B cell (primary cell): ENCODE measurements at regions not wholly inside any gene's neighbourhood (a gene's known extent, or its start where the extent isn't known, plus 50 kb on each side); places are given as distances from the start of the nearest gene placed in this dataset.
"Not testable (repeated sequence)": the region's sequence is repeated elsewhere in the genome, so short reads cannot be mapped to it uniquely, and the experiment has no call there.

Source experiments
- ATAC-seq: fragments of 200-7000 bp; cut with Tn5 transposase; one replicate; pipeline ENCODE4 v1.10.0; 2021; ENCODE audit warnings: low read depth, mild to moderate bottlenecking, moderate number of reproducible peaks, moderate library complexity
- CTCF ChIA-PET: fragments of 350-600 bp; sonication (Branson Sonifier 250); formaldehyde crosslinking; loops from one replicate; lab custom pipeline; 2021; ENCODE audit warnings: antibody characterized with exemption, inconsistent platforms; lab: Charles Lee
- POLR2A ChIA-PET: fragments of 350-600 bp; sonication (Branson Sonifier 250); formaldehyde crosslinking; loops from one replicate; lab custom pipeline; 2021; ENCODE audit warnings: antibody characterized with exemption; lab: Charles Lee
- DNase-seq: peaks from one replicate; pipeline ENCODE4 v3.0.0; 2013
- H2AFZ ChIP-seq: 2 replicates; pipeline ENCODE4 v1.6.1; 2012; ENCODE audit warnings: mild to moderate bottlenecking, low read depth, low read length; ENCODE audit not compliant: insufficient read depth, poor library complexity, severe bottlenecking
- H3K27ac ChIP-seq, 2 donors: 1 replicate in 1 of 2; 2 replicates in 1 of 2; pipeline ENCODE4 v1.5.1; 2012 to 2013; ENCODE audit warnings: low read length in 2 of 2, mild to moderate bottlenecking in 2 of 2, moderate library complexity in 1 of 2
- H3K27me3 ChIP-seq, 4 experiments: fragments of 200-600 bp in 1 of 4; sonication (generic) in 1 of 4; replicated peaks in 1 of 4; 1 replicate in 2 of 4; 2 replicates in 2 of 4; pipeline versions ENCODE4 v1.6.1 to v1.7.0; 2013 to 2016; ENCODE audit warnings: low read length in 3 of 4, mild to moderate bottlenecking in 2 of 4, mixed read lengths in 1 of 4, moderate library complexity in 1 of 4; ENCODE audit not compliant: insufficient read depth in 4 of 4, control insufficient read depth in 3 of 4; ENCODE audit errors: control extremely low read depth in 1 of 4
- H3K36me3 ChIP-seq, 2 experiments: replicated peaks in 1 of 2; 1 replicate in 1 of 2; 2 replicates in 1 of 2; pipeline versions ENCODE4 v1.6.1 to v1.7.1; 2013; ENCODE audit warnings: low read length in 1 of 2; ENCODE audit not compliant: insufficient read depth in 2 of 2, control insufficient read depth in 1 of 2; ENCODE audit errors: control extremely low read depth in 1 of 2, extremely low read depth in 1 of 2
- H3K4me1 ChIP-seq, 2 donors: fragments of 200-600 bp in 1 of 2; sonication (generic) in 1 of 2; 1 replicate in 1 of 2; 2 replicates in 1 of 2; pipeline versions ENCODE4 v1.5.1 to v1.6.1; 2013 to 2017; ENCODE audit warnings: low read length in 2 of 2; ENCODE audit not compliant: control insufficient read depth in 2 of 2, insufficient read depth in 2 of 2
- H3K4me2 ChIP-seq: replicated peaks from 2 replicates; pipeline ENCODE3; 2012; ENCODE audit warnings: mild to moderate bottlenecking, low read depth, low read length; ENCODE audit not compliant: poor library complexity, severe bottlenecking
- H3K4me3 ChIP-seq, 5 experiments: fragments of 200-600 bp in 1 of 5; sonication (generic) in 1 of 5; 1 replicate in 3 of 5; 2 replicates in 2 of 5; pipeline versions ENCODE4 v1.5.1 to v1.7.0; 2011 to 2016; ENCODE audit warnings: low read length in 4 of 5, mild to moderate bottlenecking in 4 of 5, low read depth in 2 of 5, control low read depth in 1 of 5, moderate library complexity in 1 of 5; ENCODE audit not compliant: insufficient read depth in 1 of 5; ENCODE audit errors: control extremely low read depth in 1 of 5, extremely low read depth in 1 of 5
- H3K79me2 ChIP-seq: fragments of 200-600 bp; sonication (generic); one replicate; pipeline ENCODE4 v1.6.0; 2016; ENCODE audit warnings: low read length; ENCODE audit not compliant: control insufficient read depth, insufficient read depth
- H3K9ac ChIP-seq: fragments of 200-600 bp; sonication (generic); 2 replicates; pipeline ENCODE4 v1.6.1; 2017; ENCODE audit warnings: mild to moderate bottlenecking, low read length, moderate library complexity
- H3K9me3 ChIP-seq, 3 donors: one replicate each; pipeline versions ENCODE4 v1.6.1 to v1.7.1; 2013; ENCODE audit warnings: low read length in 2 of 3; ENCODE audit not compliant: control insufficient read depth in 2 of 3, insufficient read depth in 1 of 3; ENCODE audit errors: control extremely low read depth in 1 of 3
- H4K20me1 ChIP-seq: 2 replicates; pipeline ENCODE4 v1.6.0; 2012; ENCODE audit warnings: mild to moderate bottlenecking, low read length; ENCODE audit not compliant: insufficient read depth, control insufficient read depth, poor library complexity, severe bottlenecking
- H3K27ac Mint-ChIP-seq: one replicate; pipeline ENCODE4 v1.8.0; 2021; ENCODE audit warnings: mixed read lengths
- H3K27me3 Mint-ChIP-seq: one replicate; pipeline ENCODE4 v1.8.0; 2021; ENCODE audit warnings: mixed read lengths
- H3K4me1 Mint-ChIP-seq: one replicate; pipeline ENCODE4 v1.8.0; 2021; ENCODE audit warnings: mixed read lengths
- H3K4me3 Mint-ChIP-seq: one replicate; pipeline ENCODE4 v1.8.0; 2021; ENCODE audit warnings: mixed read lengths
- H3K9me3 Mint-ChIP-seq: one replicate; pipeline ENCODE4 v1.8.0; 2022; ENCODE audit warnings: mixed read lengths; ENCODE audit not compliant: insufficient read depth
- EZH2 ChIP-seq: IDR thresholded peaks from 2 replicates; pipeline ENCODE4 v1.6.1; 2012; ENCODE audit warnings: borderline replicate concordance, low read depth, mild to moderate bottlenecking, moderate library complexity, low read length; ENCODE audit not compliant: insufficient read depth, poor library complexity, severe bottlenecking
- WGBS: methylation state at CpG from one replicate; pipeline ENCODE4 v1.1.5; 2013; ENCODE audit warnings: missing lambda C conversion rate; ENCODE audit not compliant: insufficient coverage; 5-methylcytosine and 5-hydroxymethylcytosine counted together
- intact Hi-C: fragments of 100-400 bp; cut with micrococcal nuclease; formaldehyde crosslinking; loops from one replicate; pipeline ENCODE4 v1.10.0; 2022
- TF ChIP-seq, protein P1 (sequence below): fragments of 200-600 bp; IDR thresholded peaks from one replicate; pipeline ENCODE4 v1.8.0; 2022; ENCODE audit warnings: antibody characterized with exemption, mild to moderate bottlenecking

DNA sequence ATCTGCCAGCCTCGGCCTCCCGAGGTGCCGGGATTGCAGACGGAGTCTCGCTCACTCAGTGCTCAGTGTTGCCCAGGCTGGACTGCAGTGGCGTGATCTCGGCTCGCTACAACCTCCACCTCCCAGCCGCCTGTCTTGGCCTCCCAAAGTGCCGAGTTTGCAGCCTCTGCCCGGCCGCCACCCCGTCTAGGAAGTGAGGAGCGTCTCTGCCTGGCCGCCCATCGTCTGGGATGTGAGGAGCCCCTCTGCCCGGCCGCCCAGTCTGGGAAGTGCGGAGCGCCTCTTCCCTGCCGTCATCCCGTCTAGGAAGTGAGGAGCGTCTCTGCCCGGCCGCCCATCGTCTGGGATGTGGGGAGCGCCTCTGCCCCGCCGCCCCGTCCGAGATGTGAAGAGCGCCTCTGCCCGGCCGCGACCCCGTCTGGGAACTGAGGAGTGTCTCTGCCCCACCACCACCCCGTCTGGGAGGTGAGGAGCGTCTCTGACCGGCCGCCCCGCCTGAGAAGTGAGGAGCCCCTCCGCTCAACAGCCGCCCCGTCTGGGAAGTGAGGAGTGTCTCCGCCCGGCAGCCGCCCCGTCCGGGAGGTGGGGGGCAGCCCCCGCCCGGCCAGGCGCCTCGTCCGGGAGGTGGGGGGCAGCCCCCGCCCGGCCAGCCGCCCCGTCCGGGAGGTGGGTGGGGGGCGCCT, 180.4 kb upstream of the ZNF184 start:
- POLR2A ChIA-PET, H3K4me2 ChIP-seq, DNase-seq, H3K27ac Mint-ChIP-seq, H3K79me2 ChIP-seq, ATAC-seq, intact Hi-C loops, CTCF ChIA-PET, H3K4me1 Mint-ChIP-seq, H4K20me1 ChIP-seq, H3K4me3 ChIP-seq, H3K4me3 Mint-ChIP-seq, H2AFZ ChIP-seq, H3K9ac ChIP-seq, H3K4me1 ChIP-seq, H3K27ac ChIP-seq, H3K36me3 ChIP-seq, H3K9me3 Mint-ChIP-seq: not testable (repeated sequence)
- Histone ChIP-seq H3K9me3 (peaks cover 0 to 21% (median 0%) of the 10 kb centered on the region in 3 donors), H3K27me3 (peaks cover 0 to 25% (median 11%) of the 10 kb centered on the region in 4 experiments)
- 45% methylated on average over 33 of the region's 60 CpGs for WGBS
- H3K27me3 Mint-ChIP-seq: peaks cover 44% of the 10 kb centered on the region

DNA sequence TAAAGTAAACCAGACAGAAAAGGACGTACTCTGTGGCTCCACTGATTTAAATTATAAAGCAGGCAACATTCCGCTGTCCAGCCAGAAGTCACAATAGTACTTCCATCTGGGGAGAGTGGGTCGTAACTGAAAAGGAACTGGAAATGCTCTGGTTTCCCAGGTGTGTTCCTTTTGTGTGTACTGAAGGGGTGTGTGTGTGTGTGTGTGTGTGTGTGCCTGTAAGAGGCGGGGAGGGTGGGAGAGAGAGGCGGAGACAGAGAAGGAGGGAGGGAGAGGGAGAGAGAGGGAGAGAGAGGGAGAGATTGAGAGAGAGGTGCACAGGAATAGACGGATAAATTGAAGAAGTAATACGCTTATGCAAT, 178.4 kb upstream of the ZNF184 start:
- H3K9me3 Mint-ChIP-seq: no peaks in the 10 kb centered on the region
- Histone ChIP-seq H3K4me2 (no peak overlapping the region), H3K79me2 (no peaks in the 10 kb centered on the region), H2AFZ (no peak overlapping the region), H3K4me3 (no peak overlapping the region), H3K4me1 (no peaks in the 10 kb centered on the region), H3K27me3 (peaks cover 0 to 27% (median 11%) of the 10 kb centered on the region in 4 experiments), H4K20me1 (no peaks in the 10 kb centered on the region), H3K36me3 (no peaks in the 10 kb centered on the region), H3K9me3 (peaks cover 0 to 21% (median 0%) of the 10 kb centered on the region in 3 donors), H3K27ac (no peak overlapping the region), H3K9ac (no peak overlapping the region)
- ATAC-seq: no peak
- H3K4me1 Mint-ChIP-seq: no peaks in the 10 kb centered on the region
- H3K27ac Mint-ChIP-seq: no peak overlapping the region
- intact Hi-C loops: no loop called here
- H3K27me3 Mint-ChIP-seq: peaks cover 56% of the 10 kb centered on the region
- ChIA-PET POLR2A (no interaction called here), CTCF (no interaction called here)
- 33% methylated on average over 3 of the region's 7 CpGs for whole genome bisulfite sequencing
- TF ChIP-seq, protein P1, sequence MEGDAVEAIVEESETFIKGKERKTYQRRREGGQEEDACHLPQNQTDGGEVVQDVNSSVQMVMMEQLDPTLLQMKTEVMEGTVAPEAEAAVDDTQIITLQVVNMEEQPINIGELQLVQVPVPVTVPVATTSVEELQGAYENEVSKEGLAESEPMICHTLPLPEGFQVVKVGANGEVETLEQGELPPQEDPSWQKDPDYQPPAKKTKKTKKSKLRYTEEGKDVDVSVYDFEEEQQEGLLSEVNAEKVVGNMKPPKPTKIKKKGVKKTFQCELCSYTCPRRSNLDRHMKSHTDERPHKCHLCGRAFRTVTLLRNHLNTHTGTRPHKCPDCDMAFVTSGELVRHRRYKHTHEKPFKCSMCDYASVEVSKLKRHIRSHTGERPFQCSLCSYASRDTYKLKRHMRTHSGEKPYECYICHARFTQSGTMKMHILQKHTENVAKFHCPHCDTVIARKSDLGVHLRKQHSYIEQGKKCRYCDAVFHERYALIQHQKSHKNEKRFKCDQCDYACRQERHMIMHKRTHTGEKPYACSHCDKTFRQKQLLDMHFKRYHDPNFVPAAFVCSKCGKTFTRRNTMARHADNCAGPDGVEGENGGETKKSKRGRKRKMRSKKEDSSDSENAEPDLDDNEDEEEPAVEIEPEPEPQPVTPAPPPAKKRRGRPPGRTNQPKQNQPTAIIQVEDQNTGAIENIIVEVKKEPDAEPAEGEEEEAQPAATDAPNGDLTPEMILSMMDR: no peak
- TF ChIP-seq EZH2: no peak
- no peak for DNase-seq
- no peak overlapping the region for H3K4me3 Mint-ChIP-seq
